Spleen (tissue), 7 donors: ENCODE measurements at regions not wholly inside any gene's neighbourhood (a gene's known extent, or its start where the extent isn't known, plus 50 kb on each side); places are given as distances from the start of the nearest gene placed in this dataset.

Experiments
- CTCF ChIP-seq, 11 experiments: fragments of 200-600 bp in 7 of 11; fragments of 450-650 bp in 4 of 11; sonication (generic) in 4 of 11; IDR thresholded peaks in 8 of 11; conservative IDR thresholded peaks in 3 of 11; 1 replicate in 7 of 11; 2 replicates in 4 of 11; pipeline versions ENCODE4 v1.4.0 to v1.8.0; 2016 to 2021; ENCODE audit warnings: antibody characterized with exemption in 11 of 11, inconsistent platforms in 4 of 11, mild to moderate bottlenecking in 1 of 11
- POLR2A ChIP-seq, 3 donors: fragments of 450-650 bp; IDR thresholded peaks; one replicate each; pipeline ENCODE4 v1.5.1; 2017; ENCODE audit warnings: antibody characterized with exemption in 3 of 3, mild to moderate bottlenecking in 1 of 3
- donor health status: DM: no; HTN: no; CAD: no; lungs with moderate emphysema.
- donor health status: DM: no; HTN: no; CAD: no.
- donor health status: DM: no; HTN: no; CAD: no.

DNA sequence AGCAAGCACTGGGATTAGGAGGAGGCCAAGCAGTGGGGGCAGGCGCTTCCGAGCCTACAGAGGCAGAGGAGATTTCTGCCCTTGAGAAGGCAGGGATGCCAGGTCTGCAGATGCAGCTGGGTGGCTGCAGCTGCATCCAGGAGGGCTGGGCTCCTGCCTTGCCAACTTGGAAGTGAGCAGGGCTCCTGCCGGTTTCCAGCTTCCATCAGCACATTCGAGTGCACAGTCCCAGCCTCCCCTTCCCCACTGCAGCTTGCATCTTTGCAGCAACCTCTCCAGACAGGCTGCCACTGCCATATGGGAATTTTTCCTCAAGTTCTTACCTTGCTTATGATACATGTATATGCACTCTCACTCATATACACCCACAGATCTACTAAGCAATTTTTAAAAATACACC is 1234.3 kb upstream of the B3GALT2 start:
- TF ChIP-seq CTCF (IDR thresholded peaks at IDR 0.05 in 8 of 11, conservative IDR thresholded peaks at IDR 0.05 in 3 of 11) (no peak), POLR2A (IDR thresholded peaks at IDR 0.05) (no peak)
